ENCODE measurements at regions not wholly inside any gene's neighbourhood (a gene's known extent, or its start where the extent isn't known, plus 50 kb on each side); places are given as distances from the start of the nearest gene placed in this dataset.

GRCh38 chr2:210917465-210917864 is 361.1 kb downstream of the CPS1 start:
- Mint-ChIP-seq H3K27ac (no peak overlapping the region), H3K27me3 (no peaks in the 10 kb centered on the region), H3K4me3 (no peak overlapping the region), H3K36me3 (ENCODE audit: low read depth) (no peaks in the 10 kb centered on the region), H3K9me3 (peaks cover 8% of the 10 kb centered on the region), H3K4me1 (no peaks in the 10 kb centered on the region)
- ChIA-PET POLR2A (no interaction called here), CTCF (no interaction called here)
- no peak for TF ChIP-seq CTCF (IDR thresholded peaks at IDR 0.05)
- no peak for ATAC-seq (ENCODE audit: low read depth)
- intact Hi-C loops (cut with micrococcal nuclease), result no loop called here
- no peak for DNase-seq

- intact Hi-C loops (cut with micrococcal nuclease), result no loop called here
- no peaks in the 10 kb centered on the region for H3K27me3 Mint-ChIP-seq
- no peaks in the 10 kb centered on the region for H3K36me3 Mint-ChIP-seq (ENCODE audit: low read depth)
- ATAC-seq (ENCODE audit: low read depth), result no peak
- ChIA-PET POLR2A (no interaction called here), CTCF (no interaction called here)
- H3K27ac Mint-ChIP-seq, result no peak overlapping the region
- no peak for TF ChIP-seq CTCF (IDR thresholded peaks at IDR 0.05)
- peaks cover 2% of the 10 kb centered on the region for H3K9me3 Mint-ChIP-seq
- DNase-seq, result no peak
- H3K4me3 Mint-ChIP-seq, result no peak overlapping the region
- no peaks in the 10 kb centered on the region for H3K4me1 Mint-ChIP-seq
These were observed 362.7 kb downstream of the CPS1 start for GRCh38 chr2:210919128-210919527.

- ATAC-seq (ENCODE audit: low read depth), result no peak
- no peak overlapping the region for H3K27ac Mint-ChIP-seq
- CTCF ChIA-PET, result no interaction called here
- H3K4me1 Mint-ChIP-seq, result no peaks in the 10 kb centered on the region
- H3K4me3 Mint-ChIP-seq, result no peak overlapping the region
- H3K9me3 Mint-ChIP-seq, result peaks cover 2% of the 10 kb centered on the region
- intact Hi-C loops (cut with micrococcal nuclease), result no loop called here
- H3K36me3 Mint-ChIP-seq (ENCODE audit: low read depth), result no peaks in the 10 kb centered on the region
- H3K27me3 Mint-ChIP-seq, result no peaks in the 10 kb centered on the region
- POLR2A ChIA-PET, result no interaction called here
- no peak for TF ChIP-seq CTCF (IDR thresholded peaks at IDR 0.05)
- no peak for DNase-seq
These were observed 366.0 kb downstream of the CPS1 start for GRCh38 chr2:210922419-210922818.

GRCh38 chr2:210928714-210929113 is 372.3 kb downstream of the CPS1 start:
- Mint-ChIP-seq H3K27me3 (no peaks in the 10 kb centered on the region), H3K9me3 (no peaks in the 10 kb centered on the region), H3K27ac (no peak overlapping the region), H3K36me3 (ENCODE audit: low read depth) (no peaks in the 10 kb centered on the region), H3K4me1 (no peaks in the 10 kb centered on the region), H3K4me3 (no peak overlapping the region)
- ATAC-seq (ENCODE audit: low read depth) (no peak), DNase-seq (no peak)
- TF ChIP-seq CTCF (IDR thresholded peaks at IDR 0.05), result no peak
- ChIA-PET POLR2A (no interaction called here), CTCF (no interaction called here)
- intact Hi-C loops (cut with micrococcal nuclease), result no loop called here

- ChIA-PET POLR2A (no interaction called here), CTCF (no interaction called here)
- Mint-ChIP-seq H3K4me3 (no peak overlapping the region), H3K27me3 (no peaks in the 10 kb centered on the region), H3K9me3 (peaks cover 5% of the 10 kb centered on the region), H3K27ac (no peak overlapping the region), H3K4me1 (no peaks in the 10 kb centered on the region), H3K36me3 (ENCODE audit: low read depth) (no peaks in the 10 kb centered on the region)
- DNase-seq (no peak), ATAC-seq (ENCODE audit: low read depth) (no peak)
- intact Hi-C loops (cut with micrococcal nuclease), result no loop called here
- TF ChIP-seq CTCF (IDR thresholded peaks at IDR 0.05), result no peak
These were observed 381.8 kb downstream of the CPS1 start for GRCh38 chr2:210938228-210938627.

Data from activated B cell treated with CpG ODN at 0.5 μM for 24 hours (primary cell).